GM19372 (cell line): ENCODE measurements at regions not wholly inside any gene's neighbourhood (a gene's known extent, or its start where the extent isn't known, plus 50 kb on each side); places are given as distances from the start of the nearest gene placed in this dataset.
"Not testable (repeated sequence)": the region's sequence is repeated elsewhere in the genome, so short reads cannot be mapped to it uniquely, and the experiment has no call there.

Experiments
- ATAC-seq: cut with Tn5 transposase; IDR thresholded peaks from one replicate; pipeline ENCODE4 v1.9.1; 2021; ENCODE audit warnings: mild to moderate bottlenecking, low read depth, moderate library complexity; ENCODE audit not compliant: unreplicated experiment

DNA sequence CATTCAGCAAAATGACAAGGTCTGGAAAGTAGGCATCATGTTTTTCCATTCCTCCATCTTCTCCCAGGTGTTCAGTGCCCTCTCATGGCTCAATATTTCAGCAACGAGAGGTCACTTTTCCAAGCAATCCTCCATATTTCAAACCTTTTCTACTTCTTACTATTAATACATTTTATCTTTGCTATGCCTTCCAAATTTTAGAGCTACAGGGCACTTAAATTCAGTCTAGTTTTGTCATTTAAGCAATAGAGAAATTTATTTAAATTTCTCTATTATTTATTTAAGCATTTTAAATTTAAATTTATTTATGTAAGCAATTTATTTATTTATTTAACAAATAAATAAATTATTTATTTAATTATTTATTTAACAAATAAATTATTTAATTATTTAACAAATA is 305.1 kb upstream of the ANXA10 start:
- ATAC-seq, result no peak

DNA sequence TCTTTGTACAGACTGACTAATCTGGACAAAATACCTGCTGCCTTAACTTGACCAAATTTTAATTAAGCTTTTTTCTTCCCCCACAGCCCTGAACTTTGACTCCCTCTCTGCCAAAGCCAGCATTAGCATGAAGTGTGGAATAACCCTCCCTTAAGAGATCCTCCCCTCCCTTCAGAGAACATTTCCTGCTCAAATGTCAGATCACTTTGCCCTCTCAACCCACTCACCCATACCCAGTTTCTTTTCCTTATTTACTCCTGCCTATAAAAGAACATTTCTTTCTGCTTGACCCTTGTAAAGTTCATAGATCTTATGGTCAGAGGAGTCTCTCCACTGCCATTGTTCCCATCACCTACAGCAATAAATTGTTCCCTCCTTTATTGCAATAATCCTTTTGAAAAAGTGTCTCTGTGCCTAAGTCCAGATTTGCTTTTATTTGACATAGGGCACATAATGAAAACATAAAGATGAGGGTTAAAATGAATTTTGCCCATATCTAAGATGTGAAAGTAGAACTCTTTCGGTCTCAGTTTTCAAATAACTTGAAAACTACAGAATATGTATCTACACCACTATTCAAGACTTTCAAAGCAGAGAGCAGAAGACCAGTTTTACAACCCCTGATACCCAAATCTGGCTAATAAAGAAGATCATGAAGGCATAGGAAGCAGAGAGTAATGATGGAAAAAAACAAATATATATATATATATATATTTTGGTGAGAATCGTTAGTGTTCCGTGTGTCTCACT is 289.7 kb upstream of the ANXA10 start:
- no peak for ATAC-seq

DNA sequence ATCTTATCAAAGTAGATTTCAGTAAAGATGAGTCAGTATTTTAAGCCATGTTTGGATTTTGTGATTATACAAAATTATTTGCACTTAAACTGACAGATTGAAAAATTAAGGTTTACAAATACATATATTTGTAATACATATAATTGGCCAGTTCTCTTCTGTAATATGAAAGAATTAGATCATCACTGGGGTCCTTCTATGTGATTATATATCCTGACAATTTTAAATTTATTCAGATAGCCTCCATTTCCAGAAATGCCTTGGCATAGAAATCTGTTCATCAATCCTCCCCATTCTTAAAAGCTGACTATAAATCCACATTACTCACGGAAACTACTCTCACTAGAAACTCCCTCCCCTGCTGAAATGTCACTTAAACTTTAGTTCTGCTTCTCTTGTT is 280.4 kb upstream of the ANXA10 start:
- ATAC-seq, result no peak

DNA sequence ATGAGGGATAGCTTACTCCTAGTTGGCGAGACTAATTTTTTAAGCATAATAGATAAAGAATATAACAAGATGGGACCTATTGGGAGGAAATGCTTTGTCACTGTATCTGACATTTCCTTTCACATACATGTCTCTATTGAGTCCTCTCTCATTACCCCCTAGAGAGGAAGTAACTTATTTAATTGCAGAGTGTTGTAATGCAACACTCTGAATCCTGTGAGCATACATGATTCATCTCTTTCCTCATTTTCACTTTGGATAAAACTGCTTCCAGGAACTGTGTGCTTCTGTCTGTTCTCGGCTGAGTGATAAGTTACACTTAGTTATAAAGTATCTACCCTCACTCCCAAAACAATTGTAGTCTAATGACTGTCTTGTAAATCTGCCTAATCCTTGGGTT is 266.1 kb upstream of the ANXA10 start:
- no peak for ATAC-seq

DNA sequence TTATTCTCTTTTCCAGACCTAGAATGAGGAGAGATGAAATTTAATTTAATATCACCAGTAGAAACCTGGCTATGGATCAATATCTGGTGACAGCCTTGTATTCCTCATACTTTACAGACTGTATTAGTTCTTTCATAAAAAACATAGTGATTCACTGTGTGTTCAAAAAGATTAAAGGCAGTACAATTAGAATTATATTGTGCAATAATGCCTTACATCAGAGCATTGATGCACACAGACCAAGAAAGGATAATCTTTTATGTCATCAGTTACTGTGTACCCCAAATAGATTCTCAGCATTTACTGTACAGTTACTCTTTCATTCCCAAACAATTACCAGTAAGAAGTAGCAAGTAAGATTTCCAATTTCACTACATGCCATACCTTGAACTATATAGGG is 260.5 kb upstream of the ANXA10 start:
- ATAC-seq, result no peak

DNA sequence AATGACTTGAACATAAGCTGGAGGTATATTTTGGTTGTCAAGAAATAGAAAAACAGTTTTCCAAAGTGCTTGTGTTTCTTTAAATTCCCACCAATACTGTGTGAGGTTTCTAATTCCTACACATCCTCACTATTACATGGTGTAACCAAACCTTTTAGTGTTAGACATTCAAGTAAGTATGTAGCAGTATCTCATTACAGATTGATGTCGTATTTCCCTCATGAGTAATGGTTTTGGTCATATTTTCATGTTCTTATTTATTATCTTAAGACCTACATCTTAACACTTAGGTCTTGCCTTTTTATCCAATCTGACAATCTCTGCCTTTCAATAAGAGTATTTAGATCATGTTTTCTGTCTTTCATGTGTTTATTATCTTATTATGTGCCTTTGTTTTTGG is 253.7 kb upstream of the ANXA10 start:
- no peak for ATAC-seq

DNA sequence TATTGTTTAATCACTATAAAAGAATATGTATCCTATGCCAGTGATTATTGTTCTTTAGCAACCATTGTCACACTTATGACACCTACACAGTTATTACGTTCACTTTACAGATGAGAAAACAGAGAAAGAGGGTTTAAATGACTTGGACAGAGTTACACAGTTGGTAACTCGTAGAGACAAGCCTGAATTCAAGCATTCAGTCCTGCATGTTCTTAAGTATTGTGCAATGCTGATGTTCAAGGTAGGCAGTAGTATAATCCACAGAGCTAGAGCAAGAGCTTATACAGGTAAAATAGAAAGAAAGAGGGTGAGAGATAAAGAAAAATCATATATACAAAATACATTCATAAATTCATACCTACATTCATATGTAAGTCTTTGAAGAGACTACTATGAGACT is 249.8 kb upstream of the ANXA10 start:
- no peak for ATAC-seq

DNA sequence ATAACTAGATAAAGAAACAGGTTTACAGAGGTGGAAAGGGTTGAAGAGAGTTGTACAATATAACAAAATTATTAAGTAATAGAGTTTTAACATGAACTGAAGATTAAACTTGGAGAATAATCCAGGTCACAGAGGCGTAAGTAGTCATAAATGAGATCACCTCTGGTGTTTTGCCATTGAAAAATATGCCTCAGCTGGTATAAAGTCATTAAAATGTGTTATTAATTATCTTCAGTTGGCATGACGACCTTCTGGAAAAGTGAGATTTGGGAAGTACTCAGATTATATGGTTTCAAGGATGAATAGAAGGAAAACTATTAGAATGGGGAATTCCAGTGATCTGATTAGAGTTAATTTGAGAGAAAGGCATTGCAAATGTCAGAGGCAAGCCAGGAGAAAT is 237.5 kb upstream of the ANXA10 start:
- no peak for ATAC-seq

DNA sequence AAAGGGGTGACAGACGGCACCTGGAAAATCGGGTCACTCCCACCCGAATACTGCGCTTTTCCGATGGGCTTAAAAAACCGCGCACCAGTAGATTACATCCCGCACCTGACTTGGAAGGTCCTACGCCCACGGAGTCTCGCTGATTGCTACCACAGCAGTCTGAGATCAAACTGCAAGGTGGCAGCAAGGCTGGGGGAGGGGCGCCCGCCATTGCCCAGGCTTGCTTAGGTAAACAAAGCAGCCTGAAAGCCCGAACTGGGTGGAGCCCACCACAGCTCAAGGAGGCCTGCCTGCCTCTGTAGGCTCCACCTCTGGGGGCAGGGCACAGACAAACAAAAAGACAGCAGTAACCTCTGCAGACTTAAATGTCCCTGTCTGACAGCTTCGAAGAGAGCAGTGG is 234.2 kb upstream of the ANXA10 start:
- ATAC-seq, result not testable (repeated sequence)

DNA sequence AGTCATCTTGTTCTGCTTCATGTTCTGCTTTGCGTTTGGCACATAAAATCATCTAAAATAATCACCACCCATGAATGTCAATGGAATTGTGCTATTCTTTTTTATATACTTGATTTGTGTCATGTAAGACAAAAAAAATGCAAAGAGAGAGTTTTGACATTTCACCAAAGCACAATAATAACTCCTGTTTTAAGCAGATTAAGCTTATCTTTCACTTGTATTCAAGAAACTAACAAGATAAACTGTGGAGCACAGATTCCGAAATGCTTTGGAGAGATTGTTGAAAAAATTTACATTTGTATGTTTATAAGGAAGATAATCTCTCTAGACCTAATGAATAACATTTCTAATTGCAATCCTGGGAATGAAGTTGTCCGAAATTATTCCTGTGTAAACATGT is 225.1 kb upstream of the ANXA10 start:
- ATAC-seq, result no peak

DNA sequence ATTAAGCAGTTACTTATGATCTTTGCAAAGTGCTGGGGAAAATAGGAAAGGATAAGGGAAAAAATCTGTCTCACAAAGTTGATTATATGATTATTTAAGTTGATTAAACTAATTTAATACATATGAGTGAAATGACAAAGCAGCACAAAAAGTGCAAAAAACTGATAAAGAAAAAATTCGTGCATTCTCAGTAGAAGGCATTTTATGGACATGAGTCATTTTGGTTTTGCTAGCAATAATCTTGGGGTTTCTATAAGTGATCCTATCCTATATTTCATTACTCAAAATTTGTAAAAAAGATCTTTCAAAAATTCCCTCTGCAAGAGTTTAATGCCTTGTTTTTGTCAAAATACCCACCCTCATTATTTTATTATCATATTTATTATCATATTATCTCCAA is 224.2 kb upstream of the ANXA10 start:
- no peak for ATAC-seq

DNA sequence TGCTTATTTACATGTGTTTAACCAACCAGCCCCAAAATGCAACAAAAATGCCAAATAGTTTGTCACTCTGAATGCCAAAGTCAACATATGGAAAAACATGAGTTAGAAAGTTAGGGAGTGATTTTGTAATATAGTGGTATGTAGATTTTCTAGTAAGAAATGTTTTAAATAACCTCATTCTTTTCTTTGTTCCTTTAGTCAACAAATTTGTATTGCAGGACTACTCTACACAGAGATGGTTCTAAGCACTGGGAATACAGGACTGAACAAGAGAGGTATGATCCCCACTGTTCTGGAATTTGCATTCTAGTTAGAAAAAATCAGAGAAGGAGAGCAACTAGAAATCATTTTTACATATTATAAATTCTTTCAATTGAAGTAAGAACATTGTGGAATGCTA is 218.8 kb upstream of the ANXA10 start:
- no peak for ATAC-seq

DNA sequence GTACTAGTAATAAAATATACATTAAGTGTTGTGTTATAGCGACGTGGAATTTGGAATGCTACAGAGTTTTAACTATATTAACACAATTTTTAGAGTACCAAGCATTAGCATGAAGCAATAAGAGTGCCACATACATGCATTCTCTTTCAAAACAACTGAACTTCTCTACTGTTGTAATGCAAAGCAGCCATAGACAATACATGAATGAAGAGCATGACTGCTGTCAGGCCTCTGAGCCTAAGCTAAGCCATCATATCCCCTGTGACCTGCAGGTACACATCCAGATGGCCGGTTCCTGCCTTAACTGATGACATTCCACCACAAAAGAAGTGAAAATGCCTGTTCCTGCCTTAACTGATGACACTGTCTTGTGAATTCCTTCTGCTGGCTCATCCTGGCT is 216.2 kb upstream of the ANXA10 start:
- not testable (repeated sequence) for ATAC-seq

DNA sequence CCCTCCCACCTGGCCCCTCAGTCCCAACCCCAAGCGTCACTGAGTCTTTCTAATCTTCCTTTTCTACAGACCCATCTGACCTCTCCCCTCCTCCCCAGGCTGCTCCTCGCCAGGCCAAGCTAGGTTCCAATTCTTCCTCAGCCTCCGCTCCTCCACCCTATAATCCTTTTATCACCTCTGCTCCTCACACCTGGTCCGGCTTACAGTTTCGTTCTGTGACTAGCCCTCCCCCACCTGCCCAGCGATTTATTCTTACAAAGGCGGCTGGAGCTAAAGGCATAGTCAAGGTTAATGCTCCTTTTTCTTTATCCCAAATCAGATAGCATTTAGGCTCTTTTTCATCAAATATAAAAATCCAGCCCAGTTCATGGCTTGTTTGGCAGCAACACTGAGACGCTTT is 214.5 kb upstream of the ANXA10 start:
- not testable (repeated sequence) for ATAC-seq

DNA sequence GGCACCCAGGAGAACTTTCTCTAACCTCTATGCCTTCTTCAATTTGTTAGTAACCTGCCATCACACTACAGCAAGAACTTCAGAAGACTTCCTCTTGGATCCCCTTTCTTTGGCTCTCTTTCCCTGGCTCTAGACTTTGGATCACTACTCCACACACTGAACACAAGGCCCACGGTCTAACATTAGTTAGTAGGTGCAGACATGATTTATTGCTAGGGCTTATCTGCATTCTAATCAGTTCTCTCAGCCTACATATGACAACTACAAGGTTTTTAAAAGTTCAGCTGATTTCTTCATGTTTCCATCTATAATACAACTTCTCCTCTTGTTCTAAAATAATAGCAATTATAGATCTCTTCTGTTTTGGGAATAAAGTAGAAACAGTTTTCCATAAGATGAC is 209.1 kb upstream of the ANXA10 start:
- ATAC-seq, result no peak

DNA sequence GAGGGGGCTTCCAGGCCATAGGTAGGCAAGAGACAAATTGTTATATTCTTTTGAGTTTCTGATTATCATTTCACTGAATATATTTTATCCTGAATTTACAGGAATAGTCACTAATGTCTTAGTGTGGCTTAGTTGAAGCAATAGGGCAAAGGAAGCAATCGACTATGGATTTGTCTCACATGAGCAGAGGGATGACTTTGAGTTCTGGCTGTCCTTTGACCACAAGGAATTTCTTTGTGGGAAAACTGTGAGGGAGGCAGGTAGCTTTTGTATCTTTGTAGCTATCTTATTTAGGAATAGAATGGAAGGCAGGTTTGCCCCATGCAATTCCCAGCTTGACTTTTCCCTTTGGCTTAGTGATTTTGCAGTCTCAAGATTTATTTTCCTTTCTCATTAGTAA is 207.3 kb upstream of the ANXA10 start:
- ATAC-seq, result no peak

DNA sequence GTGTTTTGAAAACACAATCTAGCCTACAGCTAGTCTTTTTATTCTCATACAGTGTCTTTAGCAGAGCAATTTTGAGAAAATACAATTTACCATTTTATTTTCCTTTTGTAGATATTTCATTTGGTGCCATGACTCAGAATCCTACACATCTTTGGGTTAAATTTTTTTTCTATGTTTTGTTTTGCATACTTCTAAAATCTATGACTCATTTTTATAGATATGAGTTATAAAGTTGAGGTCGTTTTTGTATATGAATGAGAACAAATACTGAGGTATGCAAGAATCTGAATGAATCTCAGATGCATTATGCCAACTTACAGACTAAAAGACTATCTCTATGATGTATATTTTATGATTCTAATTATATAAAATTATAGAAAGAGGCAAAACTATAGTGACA is 206.5 kb upstream of the ANXA10 start:
- no peak for ATAC-seq

DNA sequence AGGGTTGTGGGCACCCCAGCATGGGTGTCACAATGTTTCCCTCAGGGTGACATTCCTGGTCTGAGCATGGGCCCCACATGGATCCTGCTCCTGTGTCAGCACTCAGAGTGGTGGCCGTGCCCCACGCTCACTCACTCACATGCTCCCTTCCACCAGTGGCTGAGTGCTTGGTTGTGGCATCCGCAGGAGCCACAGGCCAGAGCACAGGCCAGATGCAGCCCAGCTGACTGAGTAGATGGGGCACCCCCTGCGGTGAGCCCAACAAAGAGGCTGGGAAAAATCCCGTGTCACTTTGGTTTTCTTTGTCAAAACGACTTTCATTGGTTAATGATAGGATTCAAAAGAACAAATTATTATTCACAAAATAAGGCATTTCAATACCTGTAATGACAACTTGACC is 204.6 kb upstream of the ANXA10 start:
- ATAC-seq, result no peak

DNA sequence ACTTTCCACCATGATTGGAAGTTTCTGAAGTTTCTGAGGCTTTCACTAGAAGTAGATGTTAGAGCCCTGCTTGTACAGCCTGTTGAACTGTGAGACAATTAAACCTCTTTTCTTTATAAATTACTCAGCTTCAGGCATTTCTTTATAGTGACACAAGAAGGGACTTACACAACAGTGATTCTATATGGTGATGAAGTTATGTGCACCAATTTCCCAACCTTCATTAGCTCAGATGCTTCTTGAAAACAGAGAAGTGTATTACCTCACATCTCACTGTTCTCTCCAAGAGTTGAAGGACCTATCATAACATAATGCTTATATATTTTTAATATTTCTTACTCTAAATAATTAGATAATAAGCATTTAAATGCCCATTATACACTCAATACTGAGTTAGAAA is 202.1 kb upstream of the ANXA10 start:
- ATAC-seq, result no peak

DNA sequence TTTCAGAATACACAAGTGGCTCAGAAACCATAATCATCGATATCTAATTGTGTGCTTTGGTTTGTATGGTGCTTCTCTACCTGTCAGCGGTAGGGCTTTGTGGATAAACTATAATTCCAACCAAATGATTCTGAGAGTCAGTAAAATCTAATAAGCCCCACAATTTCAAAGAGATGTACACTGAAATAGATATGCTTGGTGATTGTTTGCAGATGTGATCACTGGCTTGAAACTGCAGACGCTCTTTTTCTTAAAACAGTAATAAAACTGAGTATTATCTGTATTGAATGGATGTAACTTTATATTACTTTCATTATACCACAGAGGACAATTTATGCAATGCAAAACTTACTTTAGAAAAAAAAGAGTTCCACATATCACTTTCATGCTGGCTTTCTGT is 198.8 kb upstream of the ANXA10 start:
- ATAC-seq, result no peak

DNA sequence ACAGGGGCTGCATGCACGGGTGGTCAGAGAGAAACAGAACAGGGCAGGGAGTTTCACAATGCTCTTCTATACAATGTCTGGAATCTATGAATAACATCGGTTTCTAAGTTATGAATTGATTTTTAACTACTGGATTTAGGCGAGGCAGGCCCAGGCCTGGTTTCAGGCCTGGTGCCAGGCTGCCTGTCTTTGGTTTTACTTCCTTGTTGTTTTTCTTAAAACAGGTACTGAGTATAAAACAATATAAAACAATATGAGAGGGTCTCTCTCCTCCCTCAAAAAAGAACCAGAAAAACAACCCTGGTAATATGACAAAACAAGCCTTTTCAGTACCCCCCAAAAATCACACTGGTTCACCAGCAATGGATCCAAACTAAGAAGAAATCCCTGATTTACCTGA is 196.1 kb upstream of the ANXA10 start:
- ATAC-seq, result not testable (repeated sequence)

DNA sequence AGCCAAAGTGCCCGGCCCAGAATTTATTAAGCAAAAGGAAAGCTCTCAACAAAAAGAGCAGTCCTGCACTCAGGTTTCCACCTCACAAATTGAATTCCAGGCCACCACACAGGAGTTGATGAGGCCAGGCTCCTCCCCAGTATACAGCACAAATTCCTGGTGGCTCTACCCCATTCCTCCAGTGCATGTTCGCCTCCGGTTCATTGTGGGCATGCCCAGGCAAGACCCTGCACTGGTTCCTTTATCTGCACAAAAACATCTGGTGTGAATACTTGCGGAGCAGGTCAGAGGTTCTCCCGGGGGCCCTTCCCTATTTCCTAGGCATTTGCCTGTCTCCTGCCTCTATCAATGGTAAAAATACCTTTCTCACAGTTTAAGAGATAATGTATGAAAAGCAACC is 195.2 kb upstream of the ANXA10 start:
- no peak for ATAC-seq

DNA sequence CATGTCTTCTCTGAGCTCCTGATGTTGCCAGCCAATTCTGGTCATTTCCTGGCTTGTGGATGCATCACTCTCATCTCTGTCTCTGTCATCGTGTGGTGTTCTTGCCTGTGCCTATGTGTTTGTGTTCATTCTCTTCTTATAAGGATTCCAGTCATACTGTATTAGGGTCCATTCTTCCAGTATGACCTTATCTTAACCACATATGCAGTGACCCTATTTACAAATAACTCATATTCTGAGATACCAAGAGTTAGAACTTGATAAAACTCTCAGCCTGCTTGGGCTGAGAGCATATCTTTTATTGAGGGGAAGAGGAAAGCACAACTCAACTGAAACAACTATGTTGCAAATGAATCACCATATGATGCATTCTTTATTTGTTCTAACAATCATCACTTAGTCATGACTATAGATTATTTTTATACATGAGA is 189.0 kb upstream of the ANXA10 start:
- no peak for ATAC-seq
